Skeletal muscle cell (primary cell): ENCODE measurements at regions not wholly inside any gene's neighbourhood (a gene's known extent, or its start where the extent isn't known, plus 50 kb on each side); places are given as distances from the start of the nearest gene placed in this dataset.
"Not testable (repeated sequence)": the region's sequence is repeated elsewhere in the genome, so short reads cannot be mapped to it uniquely, and the experiment has no call there.

Source experiments
- DNase-seq: peaks from one replicate; pipeline ENCODE4 v3.0.0-alpha.2; 2010; ENCODE audit warnings: low read depth
- H3K4me3 ChIP-seq: 2 replicates; pipeline ENCODE4 v1.5.1; 2011; ENCODE audit warnings: low read depth, mild to moderate bottlenecking, control low read depth, low read length, moderate library complexity

DNA sequence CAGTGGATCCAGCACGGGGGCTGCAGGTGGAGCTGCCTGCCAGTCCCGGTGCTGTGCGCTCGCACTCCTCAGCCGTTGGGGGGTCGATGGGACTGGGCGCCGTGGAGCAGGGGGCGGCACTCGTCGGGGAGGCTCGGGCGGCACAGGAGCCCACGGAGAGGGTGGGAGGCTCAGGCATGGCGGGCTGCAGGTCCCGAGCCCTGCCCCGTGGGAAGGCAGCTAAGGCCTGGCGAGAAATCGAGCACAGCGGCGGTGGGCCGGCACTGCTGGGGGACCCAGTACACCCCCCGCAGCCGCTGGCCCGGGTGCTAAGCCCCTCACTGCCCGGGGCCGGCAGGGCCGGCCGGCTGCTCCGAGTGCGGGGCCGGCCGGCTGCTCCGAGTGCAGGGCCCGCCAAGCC, 52.3 kb upstream of the MARK1 start:
- H3K4me3 ChIP-seq, DNase-seq: not testable (repeated sequence)

DNA sequence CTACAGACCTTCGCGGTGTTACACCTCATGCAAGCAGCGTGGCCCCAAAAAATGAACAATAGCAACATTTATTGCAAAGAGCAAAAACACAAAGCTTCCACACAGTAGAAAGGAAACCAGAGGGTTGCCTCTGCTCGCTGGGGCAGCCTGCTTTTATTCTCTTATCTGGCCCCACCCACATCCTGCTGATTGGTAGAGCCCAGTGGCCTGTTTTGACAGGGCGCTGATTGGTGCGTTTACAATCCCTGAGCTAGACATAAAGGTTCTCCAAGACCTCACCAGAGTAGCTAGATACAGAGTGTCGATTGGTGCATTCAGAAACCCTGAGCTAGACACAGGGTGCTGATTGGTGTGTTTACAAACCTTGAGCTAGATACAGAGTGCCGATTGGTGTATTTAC, 52.8 kb upstream of the MARK1 start:
- H3K4me3 ChIP-seq, result not testable (repeated sequence)

DNA sequence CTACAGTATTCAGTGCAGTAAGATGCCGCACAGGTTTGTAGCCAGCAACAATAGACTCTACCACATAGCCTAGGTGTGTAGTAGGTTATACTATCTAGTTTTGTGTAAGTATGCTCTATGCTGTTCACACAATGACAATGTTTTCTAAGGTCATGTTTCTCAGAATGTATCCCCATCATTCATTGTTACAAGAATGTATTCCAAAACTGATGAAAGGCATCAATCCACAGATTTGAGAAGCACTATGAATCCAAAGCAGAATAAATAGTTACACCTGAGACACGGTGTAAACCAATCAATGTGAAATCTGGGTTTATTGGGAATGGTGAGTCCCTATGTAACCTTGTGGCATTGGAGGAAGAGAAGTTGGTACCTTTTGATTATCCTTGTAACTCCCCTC, 54.5 kb upstream of the MARK1 start:
- no peak for DNase-seq

More for the DNA sequence above, 52.8 kb upstream of the MARK1 start:
- not testable (repeated sequence) for DNase-seq

DNA sequence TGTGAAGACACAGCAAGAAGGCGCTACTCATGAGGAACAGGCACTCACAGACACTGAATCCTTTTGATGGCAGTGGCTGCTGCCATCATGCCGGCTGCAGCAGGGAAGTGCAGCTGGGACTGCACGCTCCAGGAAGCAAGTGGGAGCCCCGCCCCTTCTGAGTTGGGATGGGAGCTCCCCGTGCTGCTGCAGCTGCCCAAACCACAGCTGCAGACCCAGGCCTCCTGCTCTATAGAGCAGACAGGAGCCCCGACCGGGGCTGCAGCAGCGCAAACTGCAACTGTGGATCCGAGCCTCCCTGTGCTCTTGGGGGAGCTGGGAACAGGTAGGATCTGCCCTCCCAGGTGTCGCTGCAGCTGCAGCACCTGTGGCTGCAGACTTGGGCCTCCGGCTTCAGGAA, 65.2 kb upstream of the MARK1 start:
- no peak for DNase-seq
- H3K4me3 ChIP-seq, result no peak overlapping the region

More for the DNA sequence above, 54.5 kb upstream of the MARK1 start:
- no peak overlapping the region for H3K4me3 ChIP-seq

DNA sequence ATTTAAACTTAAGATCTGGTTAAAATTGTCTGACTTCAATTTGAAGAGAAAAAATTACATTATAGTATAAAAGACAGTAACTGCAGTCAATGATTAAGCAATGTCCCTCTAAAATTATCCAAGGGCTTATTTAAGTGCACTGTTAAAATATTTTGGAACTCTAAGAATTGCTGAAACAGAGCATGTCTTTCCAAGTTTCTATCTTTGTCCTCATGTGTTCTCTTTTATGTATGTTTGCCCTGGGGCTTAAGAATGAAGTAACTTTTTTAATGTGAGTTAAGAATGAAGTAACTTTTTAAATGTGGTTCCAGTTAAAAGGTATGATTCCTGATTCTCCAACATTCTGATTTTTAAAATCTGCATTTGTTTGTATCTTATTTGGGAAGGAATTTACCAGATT, 69.0 kb upstream of the MARK1 start:
- no peak for DNase-seq

DNA sequence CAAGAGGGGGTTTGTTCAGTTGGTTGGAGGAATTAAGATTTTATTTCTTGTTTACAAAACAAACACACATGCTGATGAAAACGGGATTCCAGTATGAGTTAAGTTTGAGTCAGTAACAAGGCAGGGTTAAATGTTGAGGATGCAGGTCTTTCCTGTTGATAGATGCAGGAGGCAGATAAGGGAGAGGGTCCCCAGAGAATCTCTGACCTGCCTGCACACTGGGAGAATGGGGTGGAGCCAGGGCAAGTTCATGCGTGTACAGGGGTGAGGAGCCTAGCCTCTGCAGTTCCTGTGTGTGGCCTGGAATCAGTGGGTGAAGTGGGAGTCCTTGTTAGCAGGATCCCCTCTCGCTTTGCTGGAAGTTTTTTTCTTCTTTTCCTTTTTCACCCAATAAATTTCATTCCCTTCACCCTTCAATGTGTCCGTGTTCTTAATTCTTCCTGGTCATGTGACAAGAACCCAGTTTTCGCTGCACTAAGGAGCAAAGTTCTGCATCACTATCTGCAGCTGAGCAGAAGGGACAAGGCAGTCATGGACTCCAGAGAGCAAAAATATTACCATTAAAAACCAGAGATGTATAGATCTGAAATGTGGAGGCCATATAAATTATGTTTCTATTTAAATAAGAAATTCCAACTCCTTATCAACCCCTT, 69.9 kb upstream of the MARK1 start:
- no peak for DNase-seq
- no peak overlapping the region for H3K4me3 ChIP-seq

More for the DNA sequence above, 69.0 kb upstream of the MARK1 start:
- H3K4me3 ChIP-seq, result no peak overlapping the region

DNA sequence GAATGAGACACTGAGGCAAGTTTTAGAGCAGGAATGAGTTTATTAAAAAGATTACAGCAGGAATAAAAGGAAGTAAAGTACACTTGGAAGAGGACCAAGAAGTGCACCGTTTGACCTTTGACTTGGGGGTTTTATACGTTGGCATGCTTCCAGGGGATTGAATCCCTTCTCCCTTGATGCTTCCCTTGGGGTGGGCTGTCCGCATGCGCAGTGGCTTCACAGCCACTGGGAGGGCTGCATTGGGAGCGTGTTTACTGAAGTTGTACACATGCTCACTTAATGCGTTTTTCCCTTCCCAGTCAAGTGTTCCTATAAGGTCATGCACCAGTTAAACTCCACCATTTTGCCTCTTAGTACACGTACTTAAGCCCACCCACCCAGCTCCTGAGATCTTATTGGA, 72.4 kb upstream of the MARK1 start:
- no peak for DNase-seq
- no peak overlapping the region for H3K4me3 ChIP-seq

DNA sequence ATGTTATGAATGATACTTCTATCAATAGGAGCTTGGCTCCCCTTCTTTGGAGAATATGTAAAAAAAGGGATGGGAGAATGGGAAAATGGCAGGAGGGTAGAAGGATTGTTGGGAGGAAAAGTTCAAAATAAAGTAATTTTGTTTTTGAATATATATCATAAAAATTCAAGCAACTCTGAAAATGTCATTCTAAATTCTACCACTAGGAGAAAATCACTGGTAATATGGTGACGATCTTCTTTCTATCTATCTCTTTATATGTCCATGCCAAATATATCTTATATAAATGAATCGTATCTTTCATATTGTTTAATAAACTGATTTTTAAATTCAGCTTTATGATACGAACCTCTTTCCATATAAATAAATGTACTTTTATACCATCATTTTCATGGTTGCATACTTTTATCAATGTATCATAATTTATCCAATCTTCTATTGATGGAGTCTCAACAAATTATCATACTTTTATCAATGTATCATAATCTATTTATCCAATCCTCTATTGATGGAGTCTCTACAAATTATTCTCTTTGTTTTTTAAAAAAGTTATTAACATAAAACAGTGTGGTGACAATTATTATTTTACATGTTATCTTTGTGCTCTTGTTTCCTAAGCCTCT, 73.7 kb upstream of the MARK1 start:
- DNase-seq, result no peak
- no peak overlapping the region for H3K4me3 ChIP-seq

DNA sequence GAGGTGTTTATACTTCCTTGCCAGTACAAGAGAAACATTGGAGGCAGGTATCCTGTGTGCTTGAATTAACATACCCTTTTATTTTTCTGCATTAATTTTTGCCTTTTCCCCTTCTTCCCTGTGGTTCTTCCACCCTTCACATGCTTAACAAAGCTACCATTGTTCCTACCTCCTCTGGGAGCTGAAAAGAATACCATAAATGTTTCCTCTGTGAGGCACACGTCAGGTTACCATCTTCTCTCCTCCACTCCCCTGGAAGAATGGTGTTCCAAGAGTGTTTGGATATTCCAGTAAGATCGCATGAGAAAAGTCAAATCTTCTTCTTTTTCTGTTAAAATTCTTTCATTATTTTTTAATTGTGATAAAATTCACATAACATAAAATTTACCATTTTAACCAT, 74.6 kb upstream of the MARK1 start:
- no peak for DNase-seq
- H3K4me3 ChIP-seq, result no peak overlapping the region

DNA sequence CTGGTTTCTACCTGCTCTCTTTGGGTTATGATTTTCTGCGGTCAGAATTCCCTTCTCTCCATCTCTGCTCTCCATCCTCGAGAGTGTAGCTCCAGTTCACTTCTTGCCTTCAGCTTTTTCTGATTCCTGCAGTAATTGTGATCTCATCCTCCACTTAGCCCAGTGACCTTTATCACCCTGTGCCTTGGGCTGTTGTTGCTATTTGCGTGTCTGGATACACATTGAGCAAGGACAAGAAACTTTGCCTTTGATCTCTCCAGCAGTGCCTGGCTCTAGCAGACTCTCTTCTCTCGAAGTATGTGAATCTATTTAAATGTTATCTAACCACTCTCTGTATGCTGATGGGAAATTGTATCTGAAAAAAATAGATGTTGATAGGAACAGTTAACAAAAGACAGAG, 76.4 kb upstream of the MARK1 start:
- no peak overlapping the region for H3K4me3 ChIP-seq
- DNase-seq, result no peak

DNA sequence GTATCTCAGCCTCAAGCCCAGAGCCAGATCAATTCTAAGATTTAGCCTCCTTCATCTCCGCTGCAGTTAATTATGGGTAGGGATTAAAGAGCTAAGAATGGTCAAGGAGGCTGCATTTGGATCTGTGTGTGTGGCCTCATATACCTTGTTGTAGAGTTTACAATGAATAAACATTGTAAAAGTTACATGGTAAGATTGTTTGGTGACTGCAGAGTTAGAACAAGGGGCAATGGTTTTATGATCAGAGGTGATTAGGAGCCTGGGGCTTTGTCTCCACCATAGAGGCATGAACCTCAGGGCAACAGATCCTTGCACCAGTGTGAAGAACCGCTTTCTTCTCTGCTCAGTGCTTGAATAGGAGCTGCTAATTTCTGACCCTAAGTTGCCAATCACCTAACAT, 77.0 kb upstream of the MARK1 start:
- no peak overlapping the region for H3K4me3 ChIP-seq
- no peak for DNase-seq

DNA sequence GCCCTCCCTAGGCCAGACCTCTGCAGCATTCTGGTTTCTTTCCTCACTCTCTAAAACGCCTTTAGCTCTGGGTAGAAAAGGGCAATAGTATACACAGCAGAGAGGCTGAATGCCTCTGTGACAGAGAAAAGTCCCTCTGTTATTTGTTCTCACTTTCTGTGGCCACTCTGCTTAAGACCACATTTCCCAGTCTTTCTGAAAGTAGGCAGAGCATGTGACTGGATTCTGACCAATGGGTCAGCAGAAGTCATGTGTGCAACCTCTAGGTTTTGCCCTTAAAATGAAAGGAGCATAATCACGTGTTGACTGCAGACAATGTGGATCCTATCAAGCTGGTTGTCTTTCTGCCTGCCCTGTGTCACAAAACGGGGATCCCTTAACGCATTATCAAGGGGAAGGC, 79.7 kb upstream of the MARK1 start:
- H3K4me3 ChIP-seq, result no peak overlapping the region
- no peak for DNase-seq

DNA sequence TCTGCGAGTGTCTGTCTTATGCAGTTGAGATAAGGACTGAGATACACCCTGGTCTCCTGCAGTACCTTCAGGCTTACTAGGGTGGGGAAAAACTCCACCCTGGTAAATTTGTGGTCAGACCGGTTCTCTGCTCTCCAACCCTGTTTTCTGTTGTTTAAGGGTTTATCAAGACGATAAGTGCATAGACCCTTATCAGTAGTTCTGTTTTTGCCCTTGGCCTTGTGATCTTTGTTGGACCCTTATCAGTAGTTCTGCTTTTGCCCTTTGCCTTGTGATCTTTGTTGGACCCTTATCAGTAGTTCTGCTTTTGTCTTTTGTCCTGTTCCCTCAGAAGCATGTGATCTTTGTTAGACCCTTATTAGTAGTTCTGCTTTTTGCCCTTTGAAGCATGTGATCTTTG, 83.3 kb upstream of the MARK1 start:
- DNase-seq, H3K4me3 ChIP-seq: not testable (repeated sequence)

DNA sequence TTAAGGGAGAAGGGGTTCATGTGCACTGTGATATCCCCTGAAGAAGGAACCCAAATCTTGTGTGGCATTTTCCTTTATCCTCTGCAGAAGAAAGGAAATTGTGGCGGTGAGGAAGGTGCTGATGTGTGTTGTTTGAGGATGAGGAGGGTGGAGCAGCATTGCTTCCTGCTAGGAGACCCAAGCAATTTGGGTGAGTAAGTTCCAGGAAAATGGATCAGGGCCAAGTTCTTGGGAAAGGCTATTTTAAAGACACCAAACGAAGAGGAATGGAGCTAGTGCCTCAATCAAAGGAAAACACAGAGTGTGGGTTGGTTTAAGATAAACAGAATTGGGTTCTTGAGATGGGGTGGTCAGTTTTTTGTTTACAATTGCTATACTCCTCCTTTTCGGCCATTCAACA, 86.7 kb upstream of the MARK1 start:
- DNase-seq, result no peak
- H3K4me3 ChIP-seq, result no peak overlapping the region

DNA sequence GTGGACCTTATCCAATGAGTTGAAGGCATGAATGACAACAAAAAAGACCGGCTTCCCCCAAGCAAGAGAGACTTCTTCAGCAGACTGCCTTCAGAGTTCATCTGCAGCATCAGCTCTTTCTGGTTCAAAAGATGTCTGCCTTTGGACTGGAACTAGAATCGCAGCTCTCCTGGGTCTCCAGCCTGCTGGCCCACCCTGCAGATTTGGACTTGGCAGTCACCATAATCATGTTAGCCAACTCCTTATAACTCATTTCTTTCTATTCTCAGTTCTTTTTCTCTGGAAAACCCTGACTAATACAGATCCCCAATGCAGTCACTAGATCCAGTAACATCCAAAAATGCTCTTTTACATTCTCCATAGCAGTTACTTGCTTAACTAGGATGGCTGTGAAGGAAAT, 89.2 kb upstream of the MARK1 start:
- DNase-seq, result no peak

DNA sequence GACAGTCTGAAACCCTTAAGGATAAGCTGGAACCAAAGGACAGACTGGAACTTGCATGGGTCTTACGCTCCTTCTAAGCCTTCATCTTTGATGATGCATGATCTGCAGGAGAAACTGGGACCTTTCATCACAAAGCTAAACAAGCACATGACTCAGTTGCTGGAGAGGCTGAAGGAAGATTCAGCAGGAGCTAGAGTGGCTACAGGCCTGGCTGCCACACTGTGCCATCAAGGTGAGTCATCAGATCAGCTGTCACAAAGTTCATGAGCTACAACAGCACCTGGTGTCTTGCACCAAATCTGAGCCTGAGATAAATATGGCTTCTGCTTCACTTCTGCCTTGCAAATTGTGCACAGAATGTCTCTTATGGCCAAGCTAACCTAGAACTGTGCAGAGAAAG, 95.5 kb upstream of the MARK1 start:
- no peak overlapping the region for H3K4me3 ChIP-seq
- no peak for DNase-seq

More for the DNA sequence above, 89.2 kb upstream of the MARK1 start:
- no peak overlapping the region for H3K4me3 ChIP-seq

DNA sequence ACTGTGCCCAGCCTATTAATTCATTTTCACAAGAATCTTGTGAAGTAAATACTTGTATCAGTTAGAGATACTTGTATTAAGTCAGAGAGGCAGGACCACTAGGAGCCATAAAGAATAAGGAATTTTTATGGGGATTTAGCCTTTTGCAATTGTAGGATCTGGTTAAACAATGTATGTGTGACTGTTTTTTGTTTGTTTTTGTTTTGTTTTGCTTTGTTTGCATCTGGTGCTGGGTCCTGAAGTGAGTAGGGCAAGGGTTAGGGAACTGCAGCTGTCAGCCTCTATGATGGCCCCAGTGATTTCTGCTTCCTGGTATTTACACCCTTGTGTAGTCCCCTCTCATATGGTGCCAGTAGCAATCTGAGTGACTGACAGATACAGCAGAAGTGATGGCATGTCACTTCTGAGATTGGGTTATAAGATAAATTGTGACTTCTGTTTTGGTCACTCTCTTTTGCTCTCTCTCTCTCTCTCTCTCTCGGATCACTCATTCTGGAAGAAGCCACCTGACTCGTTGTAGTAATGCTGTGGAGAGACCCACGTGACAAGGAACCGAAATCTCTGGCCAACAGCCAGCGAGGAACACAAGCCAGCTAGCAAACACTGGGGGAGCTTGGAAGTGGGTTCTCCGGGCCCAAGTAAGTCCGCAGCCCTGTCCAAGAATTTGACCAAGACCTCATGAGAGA, 96.2 kb upstream of the MARK1 start:
- DNase-seq, result no peak
- no peak overlapping the region for H3K4me3 ChIP-seq

DNA sequence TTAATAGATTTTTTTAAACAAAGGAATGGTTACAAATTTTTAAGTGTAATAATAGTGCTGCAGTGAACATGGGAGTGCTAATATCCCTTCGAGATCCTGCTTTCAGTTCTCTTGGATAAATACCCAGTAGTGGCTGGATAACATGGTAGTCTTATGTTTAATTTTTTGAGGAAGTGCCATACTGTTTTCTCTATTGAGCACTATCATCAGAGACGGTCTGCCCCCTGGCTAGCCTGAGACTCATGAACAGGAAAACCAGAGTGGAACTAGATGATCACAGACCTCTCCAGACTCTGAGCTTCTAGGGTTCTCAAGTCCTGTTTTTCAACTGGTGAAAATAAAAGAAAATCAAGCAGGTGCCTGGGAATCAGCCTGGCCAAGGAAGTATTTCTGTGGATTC, 97.3 kb upstream of the MARK1 start:
- no peak for DNase-seq
- H3K4me3 ChIP-seq, result no peak overlapping the region

DNA sequence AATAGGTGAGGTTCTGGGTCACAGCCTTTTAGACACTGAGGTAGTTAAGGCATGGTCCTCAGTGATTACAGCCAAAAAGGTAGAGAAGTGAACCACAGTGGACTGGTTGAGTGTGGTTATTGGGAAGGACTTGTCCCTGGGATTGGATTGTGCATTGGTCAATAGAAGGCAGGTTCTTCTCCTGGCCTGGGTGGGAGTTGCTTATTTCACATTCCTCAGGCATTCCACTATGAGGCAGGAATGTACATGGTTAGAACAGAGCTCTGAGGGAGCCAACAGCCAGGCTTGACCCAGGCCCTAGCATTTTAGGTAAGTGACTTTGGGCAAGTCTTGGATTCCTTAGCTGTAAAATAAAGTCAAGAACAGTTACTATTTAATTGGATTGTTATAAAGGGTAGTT, 97.9 kb upstream of the MARK1 start:
- H3K4me3 ChIP-seq, result no peak overlapping the region
- no peak for DNase-seq

DNA sequence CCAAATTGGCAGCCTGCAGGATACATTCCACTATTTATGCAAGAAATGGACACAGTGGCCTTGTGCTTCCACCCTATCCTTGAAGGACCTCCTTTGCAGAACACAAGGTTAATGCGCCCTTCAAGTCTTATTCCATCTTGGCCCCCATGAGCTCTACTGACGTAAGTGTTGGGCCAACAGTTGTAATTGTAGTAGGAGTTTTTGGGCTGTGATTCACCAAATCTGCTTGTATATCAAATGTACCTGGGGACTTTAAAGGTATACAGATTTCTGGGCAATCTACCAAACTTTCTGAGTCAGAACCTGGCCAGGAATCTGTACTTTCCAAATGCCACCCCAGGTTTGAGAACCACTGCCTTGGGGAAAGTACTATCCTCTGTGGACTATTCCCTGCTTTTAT, 100.9 kb upstream of the MARK1 start:
- peak; percentile 15 for DNase-seq
- H3K4me3 ChIP-seq, result no peak overlapping the region

DNA sequence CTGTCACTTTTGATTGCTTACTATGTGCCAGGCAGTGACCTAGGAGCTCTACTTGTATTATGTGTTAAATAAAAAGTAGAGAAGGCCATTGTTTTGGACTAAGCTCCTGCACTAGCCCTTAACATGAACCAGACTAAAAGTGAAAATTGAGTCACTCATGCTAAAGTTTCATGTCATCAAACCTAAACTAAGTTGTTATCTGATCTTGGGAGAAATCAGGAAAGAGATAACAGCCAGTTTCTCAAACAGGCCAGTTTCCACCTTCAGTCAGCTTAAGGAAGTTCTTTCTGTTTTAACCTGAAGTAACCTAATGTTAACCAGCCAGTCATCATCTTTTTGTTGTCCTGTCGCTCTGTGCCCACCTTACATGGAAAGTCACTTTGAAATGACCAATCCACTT, 102.1 kb upstream of the MARK1 start:
- DNase-seq, result no peak

More for the DNA sequence above, 102.1 kb upstream of the MARK1 start:
- H3K4me3 ChIP-seq, result no peak overlapping the region
